Stimulated activated CD8-positive, alpha-beta memory T cell treated with anti-CD3 and anti-CD28 coated beads, Interleukin-7, amount 100 ng/mL, for 24 hours (primary cell): ENCODE measurements at regions not wholly inside any gene's neighbourhood (a gene's known extent, or its start where the extent isn't known, plus 50 kb on each side); places are given as distances from the start of the nearest gene placed in this dataset.
A peak's percentile ranks its signal among the peaks of the same experiment; 100 is the strongest.

Experiments
- DNase-seq: peaks from one replicate; pipeline ENCODE4 v3.0.0-alpha.2; 2020; ENCODE audit warnings: low read depth

- DNase-seq = no peak
These were observed 605.2 kb downstream of the CCDC171 start for GRCh38 chr9:16158093-16158492.

GRCh38 chr9:16161483-16161882, 608.6 kb downstream of the CCDC171 start:
- no peak for DNase-seq

GRCh38 chr9:16170119-16170518, 617.3 kb downstream of the CCDC171 start:
- DNase-seq = no peak

GRCh38 chr9:16171911-16172310, 619.1 kb downstream of the CCDC171 start:
- no peak for DNase-seq

DNA sequence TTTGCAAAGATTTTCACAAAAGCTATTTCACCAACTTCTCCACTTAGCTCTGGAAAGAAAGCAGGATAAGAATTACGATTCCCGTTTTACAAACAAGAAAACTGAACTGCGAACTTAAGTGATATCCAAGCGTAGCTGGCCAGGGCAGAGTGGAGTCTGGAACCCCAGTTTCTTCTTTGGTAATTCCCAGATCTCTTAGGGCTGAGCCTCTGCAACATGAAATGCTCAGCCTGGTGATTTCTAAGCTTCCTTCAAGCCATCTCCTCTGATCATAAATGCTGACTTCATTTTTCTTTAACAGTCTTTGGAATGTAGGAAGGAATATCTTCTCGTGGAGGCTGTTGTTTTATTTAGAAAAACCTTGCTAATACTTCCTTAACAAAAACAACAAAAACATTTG, 620.0 kb downstream of the CCDC171 start:
- DNase-seq = no peak

- no peak for DNase-seq
These were observed 622.1 kb downstream of the CCDC171 start for GRCh38 chr9:16174915-16175314.

DNA sequence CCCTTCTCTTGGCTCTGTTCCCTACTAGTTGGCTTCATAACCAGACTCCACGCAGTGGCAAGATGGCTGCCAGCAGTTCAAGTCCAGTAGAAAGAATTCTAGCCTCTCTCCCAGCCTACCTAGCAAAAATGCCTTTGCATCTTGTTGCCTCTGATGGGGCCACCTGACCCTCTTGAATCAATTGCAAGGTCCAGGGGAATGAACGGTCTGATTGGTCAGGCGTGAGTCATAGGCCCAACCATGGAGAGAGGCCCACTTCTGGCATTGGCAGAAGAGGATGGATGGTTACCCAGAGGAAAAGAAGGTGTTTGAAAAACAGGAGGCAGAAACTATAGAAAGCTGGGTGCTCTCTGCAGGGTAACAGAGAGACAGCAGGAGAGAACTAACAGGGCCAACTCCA, 622.6 kb downstream of the CCDC171 start:
- DNase-seq = no peak

DNA sequence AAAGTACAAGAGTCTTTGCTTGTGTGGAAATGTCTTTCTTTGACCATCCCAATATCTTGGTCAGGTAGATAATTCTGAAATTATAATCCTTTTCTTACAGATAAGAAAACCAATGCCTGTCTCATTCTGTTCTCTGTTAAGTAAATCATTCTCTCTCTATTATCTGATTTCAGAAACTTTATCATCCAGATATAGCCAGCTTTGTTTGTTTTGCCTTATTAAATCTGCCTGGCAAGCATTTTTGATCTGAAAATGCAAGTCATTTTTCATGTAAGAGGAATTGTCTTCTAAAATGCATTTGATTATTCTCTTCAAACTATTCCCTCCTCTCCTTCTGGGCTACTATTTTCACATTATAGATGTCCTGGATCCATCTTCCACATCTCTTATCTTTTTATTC, 625.5 kb downstream of the CCDC171 start:
- DNase-seq = no peak

DNA sequence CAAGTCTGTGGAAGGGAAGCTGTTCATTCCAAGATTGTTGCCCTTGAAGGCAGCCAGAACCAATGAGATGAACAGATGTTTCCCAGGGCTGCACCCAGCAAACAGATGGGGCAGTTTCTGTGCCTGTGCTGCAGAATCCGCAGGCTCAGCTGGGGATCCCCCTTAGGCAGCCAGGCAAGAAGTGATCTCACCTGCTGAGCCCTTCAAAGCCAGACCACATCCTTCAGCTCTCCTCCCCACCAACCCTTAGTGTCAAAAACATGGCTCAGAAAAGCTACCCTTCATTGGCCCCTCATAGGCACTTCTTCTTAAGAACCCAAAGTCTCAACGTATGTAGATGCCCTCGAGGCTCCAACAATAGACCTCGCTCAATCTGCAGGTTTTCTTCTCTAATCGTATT, 626.7 kb downstream of the CCDC171 start:
- DNase-seq = no peak

DNA sequence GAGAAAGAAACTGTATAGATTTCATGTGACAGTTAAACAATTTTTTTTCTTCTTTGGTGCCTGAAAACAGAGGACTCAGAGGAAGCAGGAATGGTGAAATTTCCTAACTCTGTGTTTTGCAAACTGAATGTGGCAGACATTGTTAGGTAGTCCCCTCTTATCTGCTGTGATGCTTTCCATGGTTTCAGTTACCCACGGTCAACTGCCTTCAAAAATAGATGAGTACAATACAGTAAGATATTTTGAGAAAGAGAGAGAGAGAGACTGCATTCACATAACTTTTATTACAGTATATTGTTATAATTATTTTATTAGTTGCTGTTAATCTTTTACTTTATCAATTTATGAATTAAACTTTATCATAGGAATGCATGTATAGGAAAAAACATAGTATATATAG, 627.2 kb downstream of the CCDC171 start:
- no peak for DNase-seq

GRCh38 chr9:16180546-16180945, 627.7 kb downstream of the CCDC171 start:
- DNase-seq = no peak

DNA sequence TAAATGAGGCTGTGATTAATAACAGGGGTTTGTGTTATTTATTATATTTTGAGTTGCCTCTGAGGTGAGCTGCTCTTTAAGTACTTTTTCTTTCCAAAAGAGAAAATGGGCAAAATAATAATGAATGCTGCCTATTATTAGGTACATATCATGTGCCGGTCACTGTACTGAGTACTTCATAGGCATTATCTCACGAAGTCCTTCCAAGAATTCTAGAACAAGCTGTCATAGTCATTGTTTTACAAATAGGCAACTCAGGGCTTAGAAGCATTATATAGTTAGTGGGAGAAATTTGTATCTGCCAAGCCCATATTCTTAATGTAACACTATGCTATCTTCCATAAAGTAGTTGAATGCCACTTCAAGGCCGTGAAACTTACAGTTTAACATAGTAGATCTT, 628.7 kb downstream of the CCDC171 start:
- no peak for DNase-seq

GRCh38 chr9:16182784-16183183, 629.9 kb downstream of the CCDC171 start:
- DNase-seq = no peak

DNA sequence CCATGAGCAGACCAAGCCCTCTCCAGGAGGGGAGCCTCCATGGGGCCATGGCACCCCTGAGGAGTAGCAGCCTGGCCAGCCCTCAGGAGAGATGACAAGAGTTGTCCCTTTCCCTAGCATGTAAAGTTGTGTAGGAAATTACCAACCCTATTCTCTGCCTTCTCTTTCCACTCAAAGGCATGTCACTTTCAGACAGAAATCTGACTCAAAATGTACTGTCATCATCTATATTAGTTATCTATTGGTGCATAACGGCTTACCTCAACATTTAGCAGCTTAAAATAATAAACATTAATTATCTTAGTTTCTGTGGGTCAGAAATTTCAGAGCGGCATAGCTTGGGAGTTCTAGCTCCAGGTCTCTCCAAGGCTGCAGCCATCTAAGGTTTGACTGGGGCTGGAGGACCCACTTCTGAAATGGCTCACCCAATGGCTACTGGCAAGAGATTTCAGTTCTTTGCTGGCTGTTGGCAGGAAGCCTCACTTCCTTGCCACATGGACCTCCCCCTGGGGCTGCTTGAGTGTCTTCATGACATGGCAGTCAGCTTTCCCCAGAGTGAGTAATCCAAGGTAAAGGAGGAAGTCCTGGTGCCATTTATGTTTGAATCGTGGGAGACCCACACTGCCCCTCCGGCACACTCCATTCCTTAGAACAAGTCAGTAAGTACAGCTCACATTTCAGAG, 632.3 kb downstream of the CCDC171 start:
- DNase-seq = no peak

GRCh38 chr9:16191191-16191590, 638.3 kb downstream of the CCDC171 start:
- DNase-seq = no peak

- DNase-seq = peak; percentile 37
These were observed 639.0 kb downstream of the CCDC171 start for GRCh38 chr9:16191691-16192402.

DNA sequence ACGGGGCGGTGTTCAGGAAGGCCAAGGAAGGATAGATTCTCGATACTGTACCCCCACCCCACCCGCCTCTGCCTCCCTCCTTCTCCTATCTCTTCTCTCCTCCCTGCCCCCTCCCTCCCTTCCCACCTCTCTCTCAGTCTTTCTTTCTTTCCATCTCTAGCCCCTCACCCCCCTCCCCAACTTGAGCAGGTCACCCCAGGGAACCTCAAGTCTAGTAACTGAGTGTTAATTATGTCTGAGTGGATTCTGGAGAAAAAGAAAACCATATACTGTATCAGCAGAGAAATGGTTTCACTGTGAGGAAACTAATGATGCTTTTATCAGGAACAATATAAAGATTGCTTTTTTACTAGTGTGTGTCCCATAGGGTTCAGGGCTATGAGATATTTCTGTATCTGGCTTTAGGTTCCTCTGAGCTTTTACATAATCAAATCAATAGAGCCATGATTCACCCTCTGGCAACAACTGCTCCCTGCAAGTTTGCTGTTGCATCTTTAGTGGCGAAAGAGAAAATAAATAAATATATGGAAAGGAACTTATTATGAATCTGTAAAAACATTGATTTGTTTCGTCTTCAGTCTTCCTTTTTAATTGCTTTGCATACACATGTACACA, 639.7 kb downstream of the CCDC171 start:
- no peak for DNase-seq

DNA sequence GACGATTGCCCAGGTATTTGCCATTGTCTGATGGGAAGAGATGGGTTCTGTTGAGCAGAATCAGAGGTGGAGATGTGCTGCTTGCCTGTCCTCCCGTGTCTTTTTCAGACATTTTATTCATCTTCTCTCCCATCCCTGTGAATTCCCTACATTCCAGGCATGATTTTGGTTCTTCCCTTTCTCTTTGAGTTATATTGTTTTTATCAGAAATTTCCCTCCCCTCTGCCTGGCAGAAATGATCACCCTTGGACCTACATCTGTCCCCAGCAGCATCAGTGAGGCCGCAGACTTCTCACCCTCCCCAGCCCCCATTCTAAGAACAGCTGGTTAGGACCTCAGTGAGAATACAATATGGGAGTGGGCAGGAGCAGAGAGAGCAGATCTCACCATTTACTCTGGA, 640.2 kb downstream of the CCDC171 start:
- DNase-seq = no peak

- no peak for DNase-seq
These were observed 643.4 kb downstream of the CCDC171 start for GRCh38 chr9:16196206-16196605.

GRCh38 chr9:16197578-16198370, 644.9 kb downstream of the CCDC171 start:
- DNase-seq = no peak

GRCh38 chr9:16198996-16199395, 646.2 kb downstream of the CCDC171 start:
- no peak for DNase-seq

DNA sequence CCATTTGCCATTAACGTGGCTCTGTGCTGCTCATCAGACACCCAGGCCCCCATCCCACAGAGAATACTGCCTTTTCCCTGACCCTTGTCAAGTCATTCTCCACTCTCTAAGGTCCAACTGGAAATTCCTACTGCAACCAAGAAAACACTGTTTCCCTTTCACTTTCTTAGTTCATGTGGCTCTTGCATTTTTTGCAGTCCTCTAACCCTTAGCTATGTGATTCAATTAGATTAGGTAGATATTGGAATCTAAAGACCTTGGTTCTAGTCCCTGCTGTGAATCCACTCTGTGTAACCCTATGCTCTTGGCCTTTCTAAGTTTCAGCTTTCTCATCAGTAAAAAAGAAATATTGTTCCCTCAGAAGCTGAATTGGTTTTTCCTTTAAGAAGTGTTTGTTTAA, 649.4 kb downstream of the CCDC171 start:
- no peak for DNase-seq
